HG03175 (cell line): ENCODE measurements at regions not wholly inside any gene's neighbourhood (a gene's known extent, or its start where the extent isn't known, plus 50 kb on each side); places are given as distances from the start of the nearest gene placed in this dataset.

Experiments
- ATAC-seq: cut with Tn5 transposase; IDR thresholded peaks from one replicate; pipeline ENCODE4 v1.9.1; 2021; ENCODE audit warnings: mild to moderate bottlenecking, moderate library complexity; ENCODE audit not compliant: unreplicated experiment

GRCh38 chr7:41834805-41835694 lies 132.2 kb upstream of the INHBA start:
- ATAC-seq = no peak

- no peak for ATAC-seq
These were observed 130.1 kb upstream of the INHBA start for GRCh38 chr7:41832941-41833340.

- no peak for ATAC-seq
These were observed 127.4 kb upstream of the INHBA start for GRCh38 chr7:41830271-41830670.

- ATAC-seq = no peak
These were observed 126.0 kb upstream of the INHBA start for GRCh38 chr7:41828911-41829310.

- no peak for ATAC-seq
These were observed 123.8 kb upstream of the INHBA start for GRCh38 chr7:41826641-41827040.

GRCh38 chr7:41825927-41826480 lies 123.1 kb upstream of the INHBA start:
- no peak for ATAC-seq

- no peak for ATAC-seq
These were observed 121.4 kb upstream of the INHBA start for GRCh38 chr7:41824284-41824683.

GRCh38 chr7:41822259-41822817 lies 119.4 kb upstream of the INHBA start:
- ATAC-seq = no peak

- ATAC-seq = no peak
These were observed 118.8 kb upstream of the INHBA start for GRCh38 chr7:41821521-41822213.

GRCh38 chr7:41820111-41820671 lies 117.3 kb upstream of the INHBA start:
- ATAC-seq = no peak

- no peak for ATAC-seq
These were observed 116.8 kb upstream of the INHBA start for GRCh38 chr7:41819645-41820044.

GRCh38 chr7:41818765-41819398 lies 116.0 kb upstream of the INHBA start:
- ATAC-seq = no peak

GRCh38 chr7:41817386-41817785 lies 114.5 kb upstream of the INHBA start:
- no peak for ATAC-seq

GRCh38 chr7:41816111-41816510 lies 113.2 kb upstream of the INHBA start:
- no peak for ATAC-seq

- ATAC-seq = no peak
These were observed 112.0 kb upstream of the INHBA start for GRCh38 chr7:41814888-41815287.

- no peak for ATAC-seq
These were observed 110.4 kb upstream of the INHBA start for GRCh38 chr7:41813286-41813685.

GRCh38 chr7:41811941-41812340 lies 109.1 kb upstream of the INHBA start:
- no peak for ATAC-seq

- ATAC-seq = peak; percentile 85
These were observed 107.2 kb upstream of the INHBA start for GRCh38 chr7:41809940-41810576.

- no peak for ATAC-seq
These were observed 106.6 kb upstream of the INHBA start for GRCh38 chr7:41809529-41809939.

GRCh38 chr7:41809116-41809515 lies 106.2 kb upstream of the INHBA start:
- ATAC-seq = no peak
